Gastrocnemius medialis (tissue), 4 donors: ENCODE measurements at regions not wholly inside any gene's neighbourhood (a gene's known extent, or its start where the extent isn't known, plus 50 kb on each side); places are given as distances from the start of the nearest gene placed in this dataset.

Experiments
- CTCF ChIP-seq, 5 experiments: fragments of 450-650 bp in 3 of 5; fragments of 200-600 bp in 2 of 5; sonication (generic) in 2 of 5; IDR thresholded peaks in 4 of 5; conservative IDR thresholded peaks in 1 of 5; 1 replicate in 4 of 5; 2 replicates in 1 of 5; pipeline ENCODE4 v1.5.1; 2016 to 2019; ENCODE audit warnings: antibody characterized with exemption in 5 of 5, mild to moderate bottlenecking in 3 of 5, moderate library complexity in 3 of 5
- POLR2A ChIP-seq, 2 donors: fragments of 450-650 bp; IDR thresholded peaks; one replicate each; pipeline ENCODE4 v1.6.1; 2017; ENCODE audit warnings: antibody characterized with exemption in 2 of 2, mild to moderate bottlenecking in 2 of 2, moderate library complexity in 2 of 2

- TF ChIP-seq CTCF (IDR thresholded peaks at IDR 0.05 in 4 of 5, conservative IDR thresholded peaks at IDR 0.05 in 1 of 5): no peak
- TF ChIP-seq POLR2A (IDR thresholded peaks at IDR 0.05): no peak
These were observed 163.9 kb downstream of the WNT7A start for GRCh38 chr3:13715961-13716360.
